Esophagus muscularis mucosa (tissue), 3 donors: ENCODE measurements at regions not wholly inside any gene's neighbourhood (a gene's known extent, or its start where the extent isn't known, plus 50 kb on each side); places are given as distances from the start of the nearest gene placed in this dataset.
"Not testable (repeated sequence)": the region's sequence is repeated elsewhere in the genome, so short reads cannot be mapped to it uniquely, and the experiment has no call there.

Experiments
- POLR2A ChIP-seq: fragments of 450-650 bp; IDR thresholded peaks from one replicate; pipeline ENCODE4 v1.6.1; 2017; ENCODE audit warnings: antibody characterized with exemption, moderate library complexity, mild to moderate bottlenecking, low read depth
- TF ChIP-seq, protein P1 (sequence below), 3 experiments: fragments of 200-600 bp in 2 of 3; fragments of 450-650 bp in 1 of 3; sonication (generic) in 2 of 3; IDR thresholded peaks; one replicate each; pipeline ENCODE4 v1.5.1; 2017 to 2019; ENCODE audit warnings: antibody characterized with exemption in 3 of 3, mild to moderate bottlenecking in 2 of 3, moderate library complexity in 1 of 3

DNA sequence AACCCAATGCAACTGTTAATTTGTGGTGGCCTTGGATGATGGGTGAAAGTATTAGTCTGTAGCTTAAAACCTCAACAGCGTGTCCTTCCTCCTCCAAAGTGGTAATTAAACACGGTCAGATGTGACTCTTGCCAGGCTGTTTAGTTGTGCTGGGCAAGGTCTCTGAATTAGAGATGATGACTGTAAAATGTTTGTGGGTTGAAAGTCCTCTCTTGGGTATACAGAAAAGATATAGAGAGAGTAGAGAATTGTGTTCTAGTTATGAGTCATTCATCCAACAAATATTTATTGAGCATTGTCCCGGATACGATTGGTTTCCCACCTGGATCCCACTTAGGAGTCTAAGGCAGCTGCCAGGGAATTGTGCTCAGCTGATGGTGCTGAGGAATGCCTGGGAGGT is 343.7 kb downstream of the NPIPA7 start:
- TF ChIP-seq POLR2A, result not testable (repeated sequence)
- TF ChIP-seq, protein P1, sequence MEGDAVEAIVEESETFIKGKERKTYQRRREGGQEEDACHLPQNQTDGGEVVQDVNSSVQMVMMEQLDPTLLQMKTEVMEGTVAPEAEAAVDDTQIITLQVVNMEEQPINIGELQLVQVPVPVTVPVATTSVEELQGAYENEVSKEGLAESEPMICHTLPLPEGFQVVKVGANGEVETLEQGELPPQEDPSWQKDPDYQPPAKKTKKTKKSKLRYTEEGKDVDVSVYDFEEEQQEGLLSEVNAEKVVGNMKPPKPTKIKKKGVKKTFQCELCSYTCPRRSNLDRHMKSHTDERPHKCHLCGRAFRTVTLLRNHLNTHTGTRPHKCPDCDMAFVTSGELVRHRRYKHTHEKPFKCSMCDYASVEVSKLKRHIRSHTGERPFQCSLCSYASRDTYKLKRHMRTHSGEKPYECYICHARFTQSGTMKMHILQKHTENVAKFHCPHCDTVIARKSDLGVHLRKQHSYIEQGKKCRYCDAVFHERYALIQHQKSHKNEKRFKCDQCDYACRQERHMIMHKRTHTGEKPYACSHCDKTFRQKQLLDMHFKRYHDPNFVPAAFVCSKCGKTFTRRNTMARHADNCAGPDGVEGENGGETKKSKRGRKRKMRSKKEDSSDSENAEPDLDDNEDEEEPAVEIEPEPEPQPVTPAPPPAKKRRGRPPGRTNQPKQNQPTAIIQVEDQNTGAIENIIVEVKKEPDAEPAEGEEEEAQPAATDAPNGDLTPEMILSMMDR (IDR thresholded peaks at IDR 0.05), result not testable (repeated sequence)
